ENCODE measurements at regions not wholly inside any gene's neighbourhood (a gene's known extent, or its start where the extent isn't known, plus 50 kb on each side); places are given as distances from the start of the nearest gene placed in this dataset.

GRCh38 chr2:12320991-12321641 lies 395.6 kb upstream of the TRIB2 start:
- no peak for DNase-seq

- no peak for DNase-seq
Observed at GRCh38 chr2:12321886-12322285, 394.9 kb upstream of the TRIB2 start.

- DNase-seq: no peak
Observed at GRCh38 chr2:12325806-12326205, 390.9 kb upstream of the TRIB2 start.

- DNase-seq: no peak
Observed at GRCh38 chr2:12326449-12327190, 390.1 kb upstream of the TRIB2 start.

- no peak for DNase-seq
Observed at GRCh38 chr2:12330916-12331315, 385.8 kb upstream of the TRIB2 start.

GRCh38 chr2:12331698-12332097 lies 385.0 kb upstream of the TRIB2 start:
- DNase-seq: no peak

- no peak for DNase-seq
Observed at GRCh38 chr2:12333293-12333692, 383.4 kb upstream of the TRIB2 start.

- no peak for DNase-seq
Observed at GRCh38 chr2:12334412-12334966, 382.2 kb upstream of the TRIB2 start.

- no peak for DNase-seq
Observed at GRCh38 chr2:12335131-12335530, 381.6 kb upstream of the TRIB2 start.

GRCh38 chr2:12335995-12336394 lies 380.7 kb upstream of the TRIB2 start:
- no peak for DNase-seq

GRCh38 chr2:12338946-12339697 lies 377.6 kb upstream of the TRIB2 start:
- DNase-seq: no peak

- no peak for DNase-seq
Observed at GRCh38 chr2:12340164-12340563, 376.6 kb upstream of the TRIB2 start.

- no peak for DNase-seq
Observed at GRCh38 chr2:12341215-12341614, 375.5 kb upstream of the TRIB2 start.

- DNase-seq: no peak
Observed at GRCh38 chr2:12341920-12342319, 374.8 kb upstream of the TRIB2 start.

- DNase-seq: no peak
Observed at GRCh38 chr2:12343141-12343540, 373.6 kb upstream of the TRIB2 start.

GRCh38 chr2:12347066-12347493 lies 369.7 kb upstream of the TRIB2 start:
- no peak for DNase-seq

GRCh38 chr2:12348216-12348615 lies 368.5 kb upstream of the TRIB2 start:
- no peak for DNase-seq

- no peak for DNase-seq
Observed at GRCh38 chr2:12350821-12351220, 365.9 kb upstream of the TRIB2 start.

GRCh38 chr2:12352889-12353288 lies 363.8 kb upstream of the TRIB2 start:
- DNase-seq: no peak

GRCh38 chr2:12361506-12361905 lies 355.2 kb upstream of the TRIB2 start:
- no peak for DNase-seq

- DNase-seq: no peak
Observed at GRCh38 chr2:12363138-12363537, 353.6 kb upstream of the TRIB2 start.

- DNase-seq: no peak
Observed at GRCh38 chr2:12363569-12363968, 353.2 kb upstream of the TRIB2 start.

- no peak for DNase-seq
Observed at GRCh38 chr2:12369566-12369965, 347.2 kb upstream of the TRIB2 start.

GRCh38 chr2:12376025-12376424 lies 340.7 kb upstream of the TRIB2 start:
- no peak for DNase-seq

All from T-helper 9 cell (primary cell).